Breast epithelium (tissue), 4 donors: ENCODE measurements at regions not wholly inside any gene's neighbourhood (a gene's known extent, or its start where the extent isn't known, plus 50 kb on each side); places are given as distances from the start of the nearest gene placed in this dataset.

Experiments used
- DNase-seq, 2 donors: peaks; one replicate each; pipeline ENCODE4 v3.0.0-alpha.2; 2019; ENCODE audit warnings: low spot score in 2 of 2
- H3K27ac ChIP-seq, 2 donors: fragments of 200-600 bp; sonication (generic) in 1 of 2; one replicate each; pipeline ENCODE4 v1.5.1; 2016 to 2019; ENCODE audit warnings: mild to moderate bottlenecking in 1 of 2
- H3K27me3 ChIP-seq, 2 donors: fragments of 200-600 bp; sonication (generic) in 1 of 2; one replicate each; pipeline versions ENCODE4 v1.5.1 to v1.6.0; 2017 to 2019; ENCODE audit warnings: control low read depth in 1 of 2, mild to moderate bottlenecking in 1 of 2
- H3K36me3 ChIP-seq: fragments of 200-600 bp; one replicate; pipeline ENCODE4 v1.5.1; 2019
- H3K4me1 ChIP-seq, 2 donors: fragments of 200-600 bp; sonication (generic); one replicate each; pipeline ENCODE4 v1.5.1; 2016 to 2019; ENCODE audit warnings: control low read depth in 1 of 2
- H3K4me3 ChIP-seq, 3 donors: fragments of 200-600 bp; sonication (generic); 1 replicate in 2 of 3; 2 replicates in 1 of 3; pipeline ENCODE4 v1.5.1; 2016 to 2019; ENCODE audit warnings: mild to moderate bottlenecking in 3 of 3, moderate library complexity in 2 of 3
- H3K9me3 ChIP-seq, 2 donors: fragments of 200-600 bp; sonication (generic) in 1 of 2; one replicate each; pipeline ENCODE4 v1.5.1; 2016 to 2019; ENCODE audit warnings: control low read depth in 1 of 2
- POLR2A ChIP-seq: fragments of 450-650 bp; IDR thresholded peaks from one replicate; pipeline ENCODE4 v1.6.1; 2016; ENCODE audit warnings: antibody characterized with exemption, mild to moderate bottlenecking, moderate library complexity
- POLR2AphosphoS5 ChIP-seq, 3 donors: sonication (generic); formaldehyde crosslinking; IDR thresholded peaks; one replicate each; pipeline ENCODE4 v1.6.1; 2017; ENCODE audit warnings: antibody characterized with exemption in 3 of 3
- intact Hi-C: fragments of 100-400 bp; cut with DNase I; formaldehyde crosslinking; loops from one replicate; pipeline ENCODE4 v1.15.1; 2023; ENCODE audit warnings: low total_unique reads
- TF ChIP-seq, protein P1 (sequence below), 3 donors: fragments of 450-650 bp; IDR thresholded peaks; one replicate each; pipeline ENCODE4 v1.5.1; 2016 to 2017; ENCODE audit warnings: antibody characterized with exemption in 3 of 3, mild to moderate bottlenecking in 3 of 3, moderate library complexity in 3 of 3

DNA sequence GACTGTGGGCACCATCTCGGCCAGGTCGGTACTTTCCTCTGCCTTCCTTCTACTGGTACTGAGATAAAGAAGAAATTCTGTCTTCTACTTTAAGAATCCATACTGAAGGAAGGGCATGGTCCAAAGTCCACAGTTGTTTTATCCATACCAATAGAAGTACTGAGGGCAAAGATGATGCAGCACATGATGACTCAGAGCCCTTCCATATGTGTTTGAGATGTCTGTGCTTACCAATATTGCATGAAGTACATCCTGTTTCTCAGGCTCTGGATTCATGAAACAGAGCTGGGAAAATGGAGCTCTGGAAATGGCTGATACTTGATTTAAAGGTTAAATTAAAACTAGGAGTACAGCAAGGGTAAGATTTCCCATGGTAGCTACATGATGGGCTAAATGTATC, 799.9 kb downstream of the NLGN4Y start:
- no peaks in the 10 kb centered on the region for H3K36me3 ChIP-seq
- intact Hi-C loops: no loop called here
- TF ChIP-seq POLR2AphosphoS5 (IDR thresholded peaks at IDR 0.05): no peak
- no peak for TF ChIP-seq POLR2A
- TF ChIP-seq, protein P1, sequence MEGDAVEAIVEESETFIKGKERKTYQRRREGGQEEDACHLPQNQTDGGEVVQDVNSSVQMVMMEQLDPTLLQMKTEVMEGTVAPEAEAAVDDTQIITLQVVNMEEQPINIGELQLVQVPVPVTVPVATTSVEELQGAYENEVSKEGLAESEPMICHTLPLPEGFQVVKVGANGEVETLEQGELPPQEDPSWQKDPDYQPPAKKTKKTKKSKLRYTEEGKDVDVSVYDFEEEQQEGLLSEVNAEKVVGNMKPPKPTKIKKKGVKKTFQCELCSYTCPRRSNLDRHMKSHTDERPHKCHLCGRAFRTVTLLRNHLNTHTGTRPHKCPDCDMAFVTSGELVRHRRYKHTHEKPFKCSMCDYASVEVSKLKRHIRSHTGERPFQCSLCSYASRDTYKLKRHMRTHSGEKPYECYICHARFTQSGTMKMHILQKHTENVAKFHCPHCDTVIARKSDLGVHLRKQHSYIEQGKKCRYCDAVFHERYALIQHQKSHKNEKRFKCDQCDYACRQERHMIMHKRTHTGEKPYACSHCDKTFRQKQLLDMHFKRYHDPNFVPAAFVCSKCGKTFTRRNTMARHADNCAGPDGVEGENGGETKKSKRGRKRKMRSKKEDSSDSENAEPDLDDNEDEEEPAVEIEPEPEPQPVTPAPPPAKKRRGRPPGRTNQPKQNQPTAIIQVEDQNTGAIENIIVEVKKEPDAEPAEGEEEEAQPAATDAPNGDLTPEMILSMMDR (IDR thresholded peaks at IDR 0.05): no peak

DNA sequence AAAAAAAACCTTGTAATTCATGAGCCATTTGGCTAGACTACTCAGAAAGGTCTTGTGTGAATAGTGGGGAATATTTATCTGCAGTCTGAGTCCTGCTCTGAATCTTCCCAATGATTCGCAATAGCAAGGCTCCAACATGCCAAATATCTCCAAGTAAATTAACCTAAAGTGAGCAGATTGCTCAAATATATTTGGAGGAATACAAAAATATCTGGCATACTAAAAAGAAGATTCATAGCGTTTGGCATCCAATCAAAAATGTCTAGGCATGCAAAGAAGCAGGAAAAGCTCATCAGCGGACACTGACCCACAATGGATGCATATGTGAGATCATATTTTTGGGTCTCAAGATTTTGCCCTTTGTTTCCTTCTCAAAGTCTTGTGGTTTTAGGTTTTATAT, 800.9 kb downstream of the NLGN4Y start:
- Histone ChIP-seq H3K4me3 (no peak overlapping the region), H3K4me1 (no peaks in the 10 kb centered on the region), H3K27me3 (no peaks in the 10 kb centered on the region), H3K36me3 (no peaks in the 10 kb centered on the region), H3K27ac (no peak overlapping the region), H3K9me3 (no peaks in the 10 kb centered on the region)
- no peak for TF ChIP-seq POLR2A
- intact Hi-C loops: no loop called here
- DNase-seq: no peak

More for the DNA sequence above, 799.9 kb downstream of the NLGN4Y start:
- DNase-seq: no peak
- Histone ChIP-seq H3K4me1 (no peaks in the 10 kb centered on the region), H3K27ac (no peak overlapping the region), H3K9me3 (no peaks in the 10 kb centered on the region), H3K27me3 (no peaks in the 10 kb centered on the region), H3K4me3 (no peak overlapping the region)

DNA sequence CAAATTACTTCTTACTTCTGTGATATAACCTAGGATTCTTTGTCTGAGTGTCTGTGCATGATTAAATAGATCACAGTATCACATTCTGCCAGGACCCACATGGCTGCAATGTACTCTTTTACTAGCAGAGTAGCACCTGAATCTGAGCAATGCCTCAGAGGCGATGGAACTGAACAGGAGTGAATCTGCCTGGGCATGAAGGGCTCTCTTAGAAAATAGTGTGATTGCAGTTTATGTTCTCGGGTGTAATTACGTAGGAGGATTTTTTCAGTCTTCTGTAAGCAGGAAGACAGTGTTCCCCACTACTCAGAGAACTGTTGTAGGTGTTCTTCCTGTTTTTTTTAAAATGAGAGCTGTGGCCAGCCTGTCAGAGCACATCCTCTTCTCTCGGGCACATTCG, 802.3 kb downstream of the NLGN4Y start:
- Histone ChIP-seq H3K27ac (no peak overlapping the region), H3K4me1 (no peaks in the 10 kb centered on the region), H3K4me3 (no peak overlapping the region), H3K27me3 (no peaks in the 10 kb centered on the region), H3K36me3 (no peaks in the 10 kb centered on the region), H3K9me3 (no peaks in the 10 kb centered on the region)
- no peak for DNase-seq
- intact Hi-C loops: no loop called here
- TF ChIP-seq, protein P1 (IDR thresholded peaks at IDR 0.05): no peak
- no peak for TF ChIP-seq POLR2AphosphoS5 (IDR thresholded peaks at IDR 0.05)

DNA sequence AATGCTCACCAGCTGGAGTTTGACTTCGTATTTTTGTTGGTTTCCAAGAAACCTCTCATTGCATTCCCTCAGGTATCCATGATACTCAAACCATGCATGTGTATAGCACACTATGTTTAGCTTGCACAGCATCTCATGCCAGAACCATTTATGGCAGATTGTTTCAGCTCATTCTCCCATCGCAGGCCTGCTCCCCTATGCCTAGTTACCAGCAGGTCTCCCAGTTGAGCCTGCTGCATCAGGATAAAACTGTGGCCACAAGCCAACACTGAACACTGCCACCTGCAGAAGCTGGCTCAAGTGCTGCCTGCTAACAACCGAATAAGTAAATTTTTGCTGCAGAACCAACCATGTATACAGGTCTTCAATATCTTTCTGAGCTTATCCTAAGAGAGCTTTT, 804.5 kb downstream of the NLGN4Y start:
- Histone ChIP-seq H3K27me3 (no peaks in the 10 kb centered on the region), H3K4me3 (no peak overlapping the region), H3K9me3 (no peaks in the 10 kb centered on the region), H3K27ac (no peak overlapping the region), H3K4me1 (no peaks in the 10 kb centered on the region), H3K36me3 (no peaks in the 10 kb centered on the region)
- TF ChIP-seq POLR2AphosphoS5 (IDR thresholded peaks at IDR 0.05) (no peak), POLR2A (no peak)
- TF ChIP-seq, protein P1 (IDR thresholded peaks at IDR 0.05): no peak
- intact Hi-C loops: no loop called here
- no peak for DNase-seq

DNA sequence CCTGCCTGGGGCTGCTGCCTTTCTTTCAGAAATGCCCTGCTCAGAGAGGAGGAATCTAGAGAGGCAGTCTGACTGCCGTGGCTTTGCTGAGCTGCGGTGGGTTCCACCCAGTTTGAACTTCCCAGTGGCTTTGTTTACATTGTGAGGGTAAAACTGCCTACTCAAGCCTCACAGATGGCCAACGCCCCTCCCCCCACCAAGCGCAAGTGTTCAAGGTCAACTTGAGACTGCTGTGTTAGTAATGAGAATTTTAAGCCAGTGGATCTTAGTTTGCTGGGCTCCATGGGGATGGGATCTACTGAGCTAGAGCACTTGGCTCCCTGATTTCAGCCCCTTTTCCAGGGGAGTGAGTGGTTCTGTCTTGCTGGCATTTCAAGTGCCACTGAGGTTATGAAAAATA, 819.2 kb downstream of the NLGN4Y start:
- Histone ChIP-seq H3K4me1 (no peaks in the 10 kb centered on the region), H3K9me3 (no peaks in the 10 kb centered on the region), H3K27ac (no peak overlapping the region), H3K36me3 (no peaks in the 10 kb centered on the region), H3K27me3 (no peaks in the 10 kb centered on the region), H3K4me3 (no peak overlapping the region)
- DNase-seq: no peak
- intact Hi-C loops: no loop called here
- TF ChIP-seq POLR2A: no peak
- TF ChIP-seq, protein P1 (IDR thresholded peaks at IDR 0.05): no peak
- TF ChIP-seq POLR2AphosphoS5 (IDR thresholded peaks at IDR 0.05): no peak

DNA sequence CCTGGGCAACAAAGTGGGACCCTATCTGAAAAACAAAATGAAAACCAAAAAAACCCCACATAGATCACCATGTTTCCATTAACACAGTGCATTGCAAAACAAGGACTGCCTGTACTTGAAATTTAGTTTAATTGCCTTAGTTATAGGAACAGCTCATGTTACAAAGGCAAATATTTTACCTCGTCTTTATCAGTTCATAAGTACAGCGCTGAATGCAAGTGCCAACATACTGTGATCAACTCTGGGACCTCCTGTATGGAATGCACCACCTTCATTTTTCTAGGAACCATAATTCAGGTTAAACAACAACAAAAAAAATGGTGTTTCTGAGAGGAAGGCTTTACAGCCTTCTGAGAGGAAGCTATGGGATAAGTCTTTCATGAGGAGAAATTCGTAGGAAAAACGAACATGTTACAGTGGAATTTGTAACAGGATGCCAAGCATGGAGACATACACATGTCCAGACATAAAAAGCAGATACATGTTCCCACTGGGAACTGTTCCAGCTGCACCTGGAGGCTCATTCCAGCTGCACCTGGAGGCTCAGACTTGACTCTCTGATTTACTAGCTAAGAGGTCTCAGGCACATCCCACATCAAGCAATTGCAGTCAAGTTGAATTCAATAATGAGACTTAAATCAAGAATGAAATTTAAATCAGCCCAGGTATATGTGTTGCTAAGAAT, 821.3 kb downstream of the NLGN4Y start:
- intact Hi-C loops: no loop called here
- Histone ChIP-seq H3K27ac (no peak overlapping the region), H3K4me3 (no peak overlapping the region), H3K36me3 (no peaks in the 10 kb centered on the region), H3K27me3 (no peaks in the 10 kb centered on the region), H3K9me3 (no peaks in the 10 kb centered on the region), H3K4me1 (no peaks in the 10 kb centered on the region)
- no peak for DNase-seq
- no peak for TF ChIP-seq POLR2A
- TF ChIP-seq, protein P1 (IDR thresholded peaks at IDR 0.05): no peak
- TF ChIP-seq POLR2AphosphoS5 (IDR thresholded peaks at IDR 0.05): no peak
